Endothelial cell of umbilical vein (primary cell): ENCODE measurements at regions not wholly inside any gene's neighbourhood (a gene's known extent, or its start where the extent isn't known, plus 50 kb on each side); places are given as distances from the start of the nearest gene placed in this dataset.

Source experiments
- EZH2 ChIP-seq: IDR thresholded peaks from 2 replicates; pipeline ENCODE4 v1.6.1; 2012; ENCODE audit warnings: borderline replicate concordance, low read depth, mild to moderate bottlenecking, moderate library complexity, low read length, inconsistent platforms; ENCODE audit not compliant: severe bottlenecking
- JUN ChIP-seq: IDR thresholded peaks from 2 replicates; pipeline ENCODE4 v1.6.1; 2011; ENCODE audit warnings: borderline replicate concordance, low read depth; ENCODE audit not compliant: insufficient read length, insufficient read depth
- POLR2A ChIP-seq: IDR thresholded peaks from 2 replicates; pipeline ENCODE4 v1.6.1; 2012; ENCODE audit warnings: low read depth, mild to moderate bottlenecking, control low read depth, low read length
- TF ChIP-seq, protein P1 (sequence below), 2 donors: IDR thresholded peaks; 1 replicate in 1 of 2; 2 replicates in 1 of 2; pipeline ENCODE4 v1.5.1; 2011; ENCODE audit warnings: low read length in 2 of 2, mild to moderate bottlenecking in 2 of 2, moderate library complexity in 2 of 2, control low read depth in 1 of 2, inconsistent platforms in 1 of 2, low read depth in 1 of 2; ENCODE audit not compliant: insufficient read depth in 1 of 2; ENCODE audit errors: extremely low read depth in 1 of 2

DNA sequence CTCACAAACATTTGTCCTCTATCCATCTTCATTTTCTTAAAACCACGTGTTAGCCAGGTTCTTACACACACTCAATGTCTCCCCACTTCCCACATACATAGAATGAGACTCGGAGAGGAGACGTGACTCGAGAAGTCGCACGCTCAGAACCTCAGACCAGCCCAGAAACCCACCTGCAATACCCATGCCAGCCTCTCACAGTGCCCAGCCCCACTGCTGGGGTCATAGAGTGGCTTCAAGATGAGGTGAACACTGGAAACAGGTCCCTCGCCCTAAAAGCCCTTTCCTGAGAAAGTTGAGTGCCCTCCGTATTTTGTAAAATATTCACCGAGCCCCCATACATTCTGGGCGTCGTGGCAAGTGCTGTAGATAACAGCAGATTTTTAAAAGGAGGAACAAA lies 487.4 kb downstream of the EIPR1 start:
- TF ChIP-seq, protein P1, sequence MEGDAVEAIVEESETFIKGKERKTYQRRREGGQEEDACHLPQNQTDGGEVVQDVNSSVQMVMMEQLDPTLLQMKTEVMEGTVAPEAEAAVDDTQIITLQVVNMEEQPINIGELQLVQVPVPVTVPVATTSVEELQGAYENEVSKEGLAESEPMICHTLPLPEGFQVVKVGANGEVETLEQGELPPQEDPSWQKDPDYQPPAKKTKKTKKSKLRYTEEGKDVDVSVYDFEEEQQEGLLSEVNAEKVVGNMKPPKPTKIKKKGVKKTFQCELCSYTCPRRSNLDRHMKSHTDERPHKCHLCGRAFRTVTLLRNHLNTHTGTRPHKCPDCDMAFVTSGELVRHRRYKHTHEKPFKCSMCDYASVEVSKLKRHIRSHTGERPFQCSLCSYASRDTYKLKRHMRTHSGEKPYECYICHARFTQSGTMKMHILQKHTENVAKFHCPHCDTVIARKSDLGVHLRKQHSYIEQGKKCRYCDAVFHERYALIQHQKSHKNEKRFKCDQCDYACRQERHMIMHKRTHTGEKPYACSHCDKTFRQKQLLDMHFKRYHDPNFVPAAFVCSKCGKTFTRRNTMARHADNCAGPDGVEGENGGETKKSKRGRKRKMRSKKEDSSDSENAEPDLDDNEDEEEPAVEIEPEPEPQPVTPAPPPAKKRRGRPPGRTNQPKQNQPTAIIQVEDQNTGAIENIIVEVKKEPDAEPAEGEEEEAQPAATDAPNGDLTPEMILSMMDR (IDR thresholded peaks at IDR 0.05; ENCODE audit: extremely low read depth in 1 of 2, insufficient read depth in 1 of 2, low read depth in 1 of 2, low read length in 2 of 2) = no peak
- TF ChIP-seq JUN (no peak), POLR2A (no peak), EZH2 (no peak)
